DND-41 (cell line): ENCODE measurements at regions not wholly inside any gene's neighbourhood (a gene's known extent, or its start where the extent isn't known, plus 50 kb on each side); places are given as distances from the start of the nearest gene placed in this dataset.

ENCODE experiments used
- CTCF ChIP-seq: IDR thresholded peaks from 2 replicates; pipeline ENCODE4 v1.5.1; 2012; ENCODE audit warnings: borderline replicate concordance, low read length, moderate library complexity, mild to moderate bottlenecking; ENCODE audit not compliant: poor library complexity, severe bottlenecking; ENCODE audit errors: extremely low read depth
- EZH2 ChIP-seq: IDR thresholded peaks from 3 replicates; pipeline ENCODE4 v1.6.1; 2012; ENCODE audit warnings: borderline replicate concordance, low read depth, mild to moderate bottlenecking, moderate library complexity, low read length, inconsistent platforms; ENCODE audit not compliant: severe bottlenecking

- TF ChIP-seq CTCF = no peak
- no peak for TF ChIP-seq EZH2
Observed at GRCh38 chr4:189420572-189420971, 520.1 kb upstream of the FRG1 start.
